ENCODE measurements at regions not wholly inside any gene's neighbourhood (a gene's known extent, or its start where the extent isn't known, plus 50 kb on each side); places are given as distances from the start of the nearest gene placed in this dataset.

- DNase-seq (ENCODE audit: low spot score) = no peak
- peaks cover 4% of the 10 kb centered on the region for H3K27me3 ChIP-seq (replicated peaks; ENCODE audit: insufficient read depth, low read depth, low read length, poor library complexity)
- no TSS peak for BruUV-seq (replicated peaks)
- TF ChIP-seq EZH2 (IDR thresholded peaks at IDR 0.05; ENCODE audit: borderline replicate concordance, low read depth, low read length, poor library complexity, severe bottlenecking) (no peak), CTCF (conservative IDR thresholded peaks at IDR 0.05; ENCODE audit: low read depth, low read length) (no peak)
- CTCF ChIA-PET = no interaction called here
- intact Hi-C loops (cut with micrococcal nuclease; ENCODE audit: unreplicated experiment) = no loop called here
- H3K36me3 ChIP-seq (ENCODE audit: insufficient read depth, low read length, poor library complexity, severe bottlenecking) = no peaks in the 10 kb centered on the region
- POLR2A ChIA-PET (ENCODE audit: low non-redundant PET) = no interaction called here
- H3K4me1 ChIP-seq (ENCODE audit: insufficient read depth, low read length, poor library complexity, severe bottlenecking) = no peaks in the 10 kb centered on the region
- no peak overlapping the region for H3K4me3 ChIP-seq (ENCODE audit: low read depth, low read length, poor library complexity, severe bottlenecking)
- no peak overlapping the region for H3K27ac ChIP-seq (ENCODE audit: low read depth, low read length, poor library complexity, severe bottlenecking)
- no peaks in the 10 kb centered on the region for H3K9me3 ChIP-seq (ENCODE audit: low read depth, low read length, poor library complexity, severe bottlenecking)
Observed at GRCh38 chr7:20064974-20065862, 152.0 kb downstream of the MACC1 start.

- ChIA-PET POLR2A (ENCODE audit: low non-redundant PET) (no interaction called here), CTCF (no interaction called here)
- Histone ChIP-seq H3K4me3 (ENCODE audit: low read depth, low read length, poor library complexity, severe bottlenecking) (no peak overlapping the region), H3K9me3 (ENCODE audit: low read depth, low read length, poor library complexity, severe bottlenecking) (no peaks in the 10 kb centered on the region), H3K4me1 (ENCODE audit: insufficient read depth, low read length, poor library complexity, severe bottlenecking) (no peaks in the 10 kb centered on the region), H3K27ac (ENCODE audit: low read depth, low read length, poor library complexity, severe bottlenecking) (no peak overlapping the region), H3K27me3 (replicated peaks; ENCODE audit: insufficient read depth, low read depth, low read length, poor library complexity) (peaks cover 4% of the 10 kb centered on the region), H3K36me3 (ENCODE audit: insufficient read depth, low read length, poor library complexity, severe bottlenecking) (no peaks in the 10 kb centered on the region)
- TF ChIP-seq CTCF (conservative IDR thresholded peaks at IDR 0.05; ENCODE audit: low read depth, low read length) (no peak), EZH2 (IDR thresholded peaks at IDR 0.05; ENCODE audit: borderline replicate concordance, low read depth, low read length, poor library complexity, severe bottlenecking) (no peak)
- no peak for DNase-seq (ENCODE audit: low spot score)
- intact Hi-C loops (cut with micrococcal nuclease; ENCODE audit: unreplicated experiment) = no loop called here
- BruUV-seq (replicated peaks) = no TSS peak
Observed at GRCh38 chr7:20064181-20064970, 152.8 kb downstream of the MACC1 start.

- TF ChIP-seq CTCF (conservative IDR thresholded peaks at IDR 0.05; ENCODE audit: low read depth, low read length) (no peak), EZH2 (IDR thresholded peaks at IDR 0.05; ENCODE audit: borderline replicate concordance, low read depth, low read length, poor library complexity, severe bottlenecking) (no peak)
- no TSS peak for BruUV-seq (replicated peaks)
- intact Hi-C loops (cut with micrococcal nuclease; ENCODE audit: unreplicated experiment) = no loop called here
Observed at GRCh38 chr7:20063644-20064043, 153.5 kb downstream of the MACC1 start.

More at GRCh38 chr7:20063644-20064043, 153.5 kb downstream of the MACC1 start:
- POLR2A ChIA-PET (ENCODE audit: low non-redundant PET) = no interaction called here
- Histone ChIP-seq H3K36me3 (ENCODE audit: insufficient read depth, low read length, poor library complexity, severe bottlenecking) (no peaks in the 10 kb centered on the region), H3K27ac (ENCODE audit: low read depth, low read length, poor library complexity, severe bottlenecking) (no peak overlapping the region), H3K4me1 (ENCODE audit: insufficient read depth, low read length, poor library complexity, severe bottlenecking) (no peaks in the 10 kb centered on the region), H3K27me3 (replicated peaks; ENCODE audit: insufficient read depth, low read depth, low read length, poor library complexity) (peaks cover 4% of the 10 kb centered on the region), H3K4me3 (ENCODE audit: low read depth, low read length, poor library complexity, severe bottlenecking) (no peak overlapping the region), H3K9me3 (ENCODE audit: low read depth, low read length, poor library complexity, severe bottlenecking) (no peaks in the 10 kb centered on the region)
- no peak for DNase-seq (ENCODE audit: low spot score)
- CTCF ChIA-PET = no interaction called here
